ENCODE measurements at regions not wholly inside any gene's neighbourhood (a gene's known extent, or its start where the extent isn't known, plus 50 kb on each side); places are given as distances from the start of the nearest gene placed in this dataset.

DNA sequence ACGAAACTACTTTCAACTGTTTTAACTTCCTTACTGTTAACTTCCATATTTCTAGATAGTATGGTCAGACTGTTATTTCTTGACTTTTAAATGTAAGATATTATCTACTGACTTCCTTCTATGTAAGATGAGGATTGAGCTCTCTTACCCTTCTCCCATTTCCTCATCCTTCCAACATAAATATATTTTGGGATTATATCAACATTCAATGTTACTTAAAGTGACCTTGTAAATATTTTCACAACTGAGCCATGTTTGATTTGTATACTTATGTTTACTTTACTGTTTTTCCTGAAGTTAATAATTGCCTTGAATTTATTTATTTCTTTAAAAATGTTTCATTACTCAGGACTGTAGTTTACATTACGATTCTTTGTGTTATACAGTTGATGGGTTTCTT is 148.7 kb downstream of the ZIC5 start:
- DNase-seq (ENCODE audit: low spot score) = no peak

- DNase-seq (ENCODE audit: low spot score) = no peak
Measured at GRCh38 chr13:99821741-99822140, 149.8 kb downstream of the ZIC5 start.

DNA sequence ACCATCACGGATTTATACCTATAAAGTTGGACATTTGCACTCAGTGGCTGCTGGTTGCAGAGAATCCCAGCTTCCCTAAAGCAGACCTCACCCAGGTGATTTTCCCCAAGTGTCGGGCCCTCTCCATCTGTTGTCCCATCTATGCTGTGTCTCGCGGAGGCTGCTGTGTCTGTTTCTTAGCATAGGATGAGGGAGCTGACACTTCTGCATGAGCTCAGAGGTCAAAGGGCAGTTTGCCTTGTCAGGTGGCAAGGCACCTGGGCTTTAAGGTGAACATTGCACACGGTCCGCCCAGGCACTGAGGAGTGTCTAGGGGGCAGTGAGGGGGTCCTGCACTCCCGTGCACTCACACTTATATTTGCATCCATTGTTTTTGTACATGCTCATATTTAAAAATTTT is 151.6 kb downstream of the ZIC5 start:
- no peak for DNase-seq (ENCODE audit: low spot score)

GRCh38 chr13:99816321-99816720 is 155.2 kb downstream of the ZIC5 start:
- DNase-seq (ENCODE audit: low spot score) = no peak

- no peak for DNase-seq (ENCODE audit: low spot score)
Measured at GRCh38 chr13:99813336-99814095, 158.1 kb downstream of the ZIC5 start.

DNA sequence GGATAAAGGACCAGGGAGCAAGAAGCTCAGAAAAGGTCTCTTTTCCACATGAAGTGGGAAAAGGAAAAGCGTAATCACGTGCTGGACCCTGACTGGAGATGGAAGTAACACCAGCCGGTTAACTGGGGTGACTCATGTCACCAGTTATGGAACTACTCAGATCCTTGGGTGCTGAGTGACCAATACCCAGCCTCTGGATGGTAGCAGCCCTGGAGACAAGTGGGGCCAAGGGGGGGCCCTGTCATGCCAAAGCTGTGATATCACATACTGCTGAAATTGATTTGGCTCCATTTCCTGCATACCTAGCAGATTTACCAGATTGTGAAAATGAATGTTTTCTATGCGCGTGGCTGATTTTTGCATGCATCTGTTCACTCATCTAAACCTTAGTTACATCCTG is 158.9 kb downstream of the ZIC5 start:
- DNase-seq (ENCODE audit: low spot score) = no peak

DNA sequence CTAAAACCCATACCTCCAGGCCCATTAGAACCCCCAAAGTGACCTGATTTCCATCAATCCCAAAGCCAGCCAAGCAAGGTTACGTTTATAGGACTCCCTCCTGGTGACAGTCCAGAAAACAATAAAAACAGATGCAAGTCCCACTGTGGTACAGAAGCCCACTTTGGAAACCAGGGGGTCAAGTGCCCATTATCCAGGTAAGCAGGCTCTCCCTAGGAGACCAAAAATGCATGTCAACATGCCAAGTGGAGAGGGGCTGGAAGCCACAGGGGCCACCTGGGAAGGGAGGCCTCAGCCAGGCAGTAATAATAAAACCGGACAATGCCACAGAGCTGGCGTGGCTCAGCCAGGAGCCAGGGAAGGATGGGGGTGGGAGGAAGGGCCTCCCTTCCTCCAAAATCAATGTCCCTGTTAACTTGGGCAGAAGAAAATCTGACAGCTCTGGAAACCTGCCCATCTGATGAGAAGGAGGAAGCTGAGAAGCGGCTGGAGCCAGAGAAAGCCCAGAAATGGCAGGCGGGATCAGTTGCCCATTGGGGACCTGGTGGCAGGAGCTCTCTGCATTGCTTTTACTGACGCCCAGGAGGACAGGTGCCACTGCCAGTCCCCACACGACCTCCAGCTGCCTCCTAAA is 160.4 kb downstream of the ZIC5 start:
- no peak for DNase-seq (ENCODE audit: low spot score)

DNA sequence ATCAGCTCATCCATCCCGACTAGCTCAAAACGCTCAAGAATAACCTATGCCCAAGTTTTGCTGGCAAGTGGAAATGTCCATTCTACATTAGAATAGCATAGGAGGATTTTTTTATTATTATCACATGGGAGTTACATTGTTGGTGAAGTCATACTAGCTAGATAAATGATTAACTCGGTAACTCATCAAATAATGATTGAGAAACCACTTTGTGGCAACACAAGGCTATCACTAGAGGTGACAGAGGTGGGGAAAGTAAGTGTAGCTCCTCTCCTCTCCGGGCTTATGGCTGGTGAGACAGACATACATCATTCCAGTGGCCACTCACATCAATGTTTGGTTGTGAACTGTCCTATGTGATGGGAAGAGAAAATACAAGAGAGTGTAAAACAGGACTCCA is 161.6 kb downstream of the ZIC5 start:
- DNase-seq (ENCODE audit: low spot score) = no peak

GRCh38 chr13:99809496-99809895 is 162.1 kb downstream of the ZIC5 start:
- no peak for DNase-seq (ENCODE audit: low spot score)

DNA sequence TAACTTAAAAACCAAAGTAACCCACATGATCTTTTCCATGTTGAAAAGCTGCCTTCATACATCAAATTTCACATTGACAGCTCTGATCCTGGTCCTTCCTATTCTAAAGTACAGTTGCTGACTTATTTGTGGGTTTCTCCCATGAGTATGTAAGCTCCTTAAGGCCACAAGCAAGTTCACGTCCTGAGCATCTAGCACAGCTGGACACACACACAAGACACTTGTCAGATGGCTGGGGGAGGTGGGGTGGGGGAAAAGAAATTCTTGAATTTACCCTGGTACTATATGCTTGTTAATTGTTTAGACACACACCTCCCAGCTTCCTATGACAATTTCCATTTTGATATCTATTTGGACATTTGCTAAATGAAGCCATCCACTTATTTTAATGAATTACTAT is 162.8 kb downstream of the ZIC5 start:
- no peak for DNase-seq (ENCODE audit: low spot score)

DNA sequence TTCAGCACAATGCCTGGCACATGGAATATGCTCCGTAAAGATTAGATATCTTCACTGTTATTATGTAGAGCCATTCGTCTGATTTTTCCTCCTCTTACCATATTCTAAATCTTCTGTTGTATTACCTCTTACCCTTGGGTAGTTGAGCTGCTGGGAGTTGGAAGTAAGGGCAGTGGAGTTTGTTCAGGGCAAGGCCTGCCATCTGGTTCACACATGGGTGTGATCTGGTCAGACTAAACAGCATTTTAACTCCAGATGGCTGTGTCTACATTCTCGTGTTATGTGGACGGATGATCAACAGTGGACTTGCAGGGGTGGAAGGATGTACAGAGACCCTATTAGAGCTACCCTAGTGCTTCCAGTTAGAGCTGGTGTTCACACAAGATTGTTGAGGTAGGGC is 164.9 kb downstream of the ZIC5 start:
- DNase-seq (ENCODE audit: low spot score) = no peak

GRCh38 chr13:99805361-99805760 is 166.2 kb downstream of the ZIC5 start:
- DNase-seq (ENCODE audit: low spot score) = no peak

- DNase-seq (ENCODE audit: low spot score) = no peak
Measured at GRCh38 chr13:99803141-99803540, 168.4 kb downstream of the ZIC5 start.

DNA sequence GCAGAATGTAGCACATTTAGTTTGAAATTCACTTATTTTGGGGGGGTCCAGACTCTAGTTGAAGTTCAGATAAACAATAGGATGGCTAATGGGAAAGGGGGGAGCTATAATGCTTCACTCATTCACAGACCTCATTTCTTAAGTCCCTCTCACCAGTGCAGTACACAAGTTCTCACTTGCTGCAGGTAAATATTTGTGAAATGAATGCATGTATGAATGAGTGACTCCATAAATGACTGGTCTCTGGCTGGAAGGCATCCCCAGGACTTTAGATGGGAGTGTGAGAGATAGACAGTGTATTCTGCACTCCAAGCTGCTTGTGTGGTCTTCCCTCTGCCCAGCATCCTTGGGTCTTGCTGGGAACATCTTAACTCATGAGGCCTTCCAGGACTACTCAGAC is 169.2 kb downstream of the ZIC5 start:
- DNase-seq (ENCODE audit: low spot score) = no peak

DNA sequence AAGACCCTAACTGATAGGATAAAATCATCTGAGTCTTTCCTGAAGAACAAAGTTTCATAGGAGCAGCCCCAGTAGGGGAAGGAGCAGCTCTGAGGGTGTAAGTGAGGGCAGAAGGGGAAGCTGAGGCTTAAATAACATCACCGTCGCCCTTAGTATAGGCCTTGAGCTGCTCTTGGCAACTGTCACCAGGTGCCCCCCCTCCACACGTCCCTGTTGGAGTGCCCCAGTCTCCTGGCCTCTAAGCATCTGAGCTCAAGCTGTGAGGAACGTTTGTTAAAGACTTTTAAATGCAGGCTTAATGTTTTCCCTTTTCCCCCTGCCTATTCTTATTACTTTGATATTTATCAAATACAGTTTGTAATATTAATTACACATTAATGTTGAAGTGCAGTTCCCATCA is 170.6 kb downstream of the ZIC5 start:
- DNase-seq (ENCODE audit: low spot score) = no peak

- no peak for DNase-seq (ENCODE audit: low spot score)
Measured at GRCh38 chr13:99800011-99800410, 171.6 kb downstream of the ZIC5 start.

DNA sequence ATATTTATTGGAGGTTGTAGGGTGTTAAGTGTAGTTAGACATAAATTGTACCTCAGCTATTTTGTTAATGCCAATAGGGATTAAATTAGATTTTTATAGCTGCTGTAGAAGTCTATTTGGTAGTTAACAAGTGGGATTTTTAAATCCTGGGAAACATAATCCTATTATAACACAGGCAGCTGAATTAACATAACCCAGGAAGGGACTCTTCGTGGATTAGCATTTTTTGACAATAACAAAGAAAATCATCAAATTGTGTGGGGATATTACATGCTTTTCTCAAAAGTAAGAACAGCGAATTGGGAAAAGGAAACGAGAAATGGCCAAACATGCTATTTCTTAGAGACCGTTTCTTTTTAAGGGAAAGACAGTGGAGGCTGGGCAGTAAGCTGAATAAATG is 172.8 kb downstream of the ZIC5 start:
- DNase-seq (ENCODE audit: low spot score) = no peak

DNA sequence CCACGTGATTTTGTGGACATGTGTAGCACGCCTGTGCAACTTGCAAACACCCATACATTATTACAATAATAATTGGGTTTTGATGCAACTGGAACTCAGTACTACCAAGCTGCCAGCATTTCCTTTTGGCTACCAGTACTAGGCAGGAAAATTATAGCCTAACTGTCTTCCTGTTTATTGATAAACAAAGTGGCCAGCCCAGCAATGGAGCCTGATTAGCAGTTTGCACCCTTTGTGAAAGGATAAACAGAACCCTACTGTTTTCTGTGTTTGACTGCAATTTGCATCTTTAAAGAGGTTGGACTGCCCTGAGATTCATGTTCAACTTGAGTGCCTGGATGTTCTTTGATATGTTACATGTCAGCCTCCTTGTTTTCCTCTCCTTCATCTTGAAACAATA is 173.9 kb downstream of the ZIC5 start:
- no peak for DNase-seq (ENCODE audit: low spot score)

DNA sequence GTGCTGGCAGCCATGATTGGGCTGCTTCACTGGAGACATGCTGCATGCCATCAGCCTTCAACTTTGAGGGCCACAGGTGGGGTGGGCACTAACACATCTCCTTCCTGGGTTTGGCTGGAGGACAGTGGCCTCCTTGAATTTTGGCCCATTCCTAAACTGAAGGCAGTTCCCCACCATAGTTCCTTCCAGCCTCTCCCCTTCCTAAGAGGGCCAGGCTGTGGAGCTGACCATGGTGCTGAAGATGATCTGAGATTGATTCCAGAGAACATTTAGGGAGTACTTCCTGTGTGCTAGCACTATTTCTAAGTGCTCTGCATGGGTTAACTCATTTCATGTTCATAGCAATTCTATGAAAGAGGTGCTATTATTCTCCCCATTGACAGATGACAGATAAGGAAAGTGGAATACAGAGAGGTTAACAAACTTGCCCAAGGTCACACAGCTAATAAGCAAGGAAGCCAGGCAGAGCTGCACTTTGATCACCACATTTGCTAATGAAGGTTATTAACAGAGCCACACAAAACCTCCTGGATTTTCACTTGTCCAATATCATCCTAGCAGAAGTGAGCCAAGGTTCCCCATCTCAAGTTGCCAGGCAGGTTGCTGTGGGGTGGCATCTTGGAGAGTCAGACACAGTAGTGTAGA is 175.3 kb downstream of the ZIC5 start:
- DNase-seq (ENCODE audit: low spot score) = no peak

DNA sequence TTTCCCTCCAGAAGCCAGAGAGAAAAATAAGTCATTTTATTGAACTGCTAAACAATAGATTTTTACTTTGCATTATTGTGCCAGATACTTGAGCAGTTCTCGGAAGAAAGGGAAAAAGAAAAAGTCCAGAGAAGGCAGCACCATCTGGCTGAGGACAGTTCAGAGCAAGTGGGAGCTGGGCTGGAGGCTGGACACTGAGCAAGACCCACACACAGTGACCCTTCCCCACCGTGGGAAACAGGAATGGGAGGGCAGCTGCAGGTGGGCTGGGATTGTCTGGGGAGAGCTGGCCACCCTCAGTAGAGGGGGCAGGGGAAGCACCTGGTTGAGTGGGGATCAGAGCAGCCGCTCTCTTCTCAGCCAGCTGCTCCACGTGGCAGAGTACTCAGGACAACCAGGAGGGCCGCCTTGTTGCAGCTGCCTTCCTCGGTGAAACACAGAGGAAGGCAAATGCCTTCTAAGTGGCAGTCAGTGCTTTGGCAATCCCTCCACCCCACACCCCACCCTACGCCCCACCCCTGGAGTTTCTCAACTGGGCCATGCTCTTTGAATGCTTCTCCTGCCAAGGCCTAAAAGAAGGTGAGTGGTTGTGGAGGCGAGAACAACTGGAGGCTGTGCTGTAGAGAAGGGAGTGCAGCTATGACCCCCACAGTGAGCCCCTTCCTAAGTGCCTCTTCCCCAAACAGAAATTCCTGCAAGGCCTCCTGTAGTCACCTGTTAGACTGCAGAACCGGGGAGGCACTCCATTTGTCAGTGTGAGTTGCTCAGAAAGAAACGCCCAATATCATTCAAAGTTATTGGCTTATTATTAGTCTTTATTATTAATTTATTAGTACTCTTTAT is 179.3 kb downstream of the ZIC5 start:
- no peak for DNase-seq (ENCODE audit: low spot score)

DNA sequence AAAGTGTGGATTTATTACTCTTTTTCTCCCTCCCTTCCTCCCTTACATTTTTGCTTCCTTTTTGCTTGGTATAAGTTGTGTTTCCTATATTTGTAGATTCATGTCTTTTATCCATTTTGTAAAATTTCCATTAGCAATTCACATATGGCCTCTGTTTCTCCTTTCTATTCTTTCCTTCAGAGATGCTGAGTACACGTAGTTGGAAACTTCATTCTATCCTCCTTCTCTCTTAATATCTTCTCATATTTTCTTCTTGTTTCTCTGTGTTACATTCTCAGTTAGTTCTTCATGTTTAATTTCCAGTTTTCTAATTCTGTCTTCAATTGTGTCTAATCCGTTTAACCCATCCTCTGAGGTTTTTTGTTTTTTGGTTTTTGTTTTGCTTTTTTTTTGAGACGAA is 188.9 kb downstream of the ZIC5 start:
- DNase-seq (ENCODE audit: low spot score) = no peak

DNA sequence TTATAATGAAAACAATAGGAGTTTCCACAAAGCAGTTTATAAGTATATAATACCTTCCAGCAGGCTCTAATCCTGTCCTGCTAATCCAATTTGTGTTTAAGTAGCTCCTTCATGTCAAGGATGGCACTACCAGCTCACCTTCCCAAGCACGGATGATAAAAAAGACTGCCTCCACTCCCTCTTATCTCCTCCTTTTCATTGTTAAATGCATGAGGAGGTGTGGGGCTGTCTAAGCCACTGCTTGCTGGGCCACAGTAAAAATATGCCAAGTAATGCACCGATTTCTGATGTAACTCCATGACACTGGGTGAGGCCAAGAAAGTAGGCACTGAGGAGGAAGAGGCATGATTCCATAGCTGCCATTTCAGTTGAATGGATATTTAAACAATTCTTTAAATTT is 193.1 kb downstream of the ZIC5 start:
- no peak for DNase-seq (ENCODE audit: low spot score)

DNA sequence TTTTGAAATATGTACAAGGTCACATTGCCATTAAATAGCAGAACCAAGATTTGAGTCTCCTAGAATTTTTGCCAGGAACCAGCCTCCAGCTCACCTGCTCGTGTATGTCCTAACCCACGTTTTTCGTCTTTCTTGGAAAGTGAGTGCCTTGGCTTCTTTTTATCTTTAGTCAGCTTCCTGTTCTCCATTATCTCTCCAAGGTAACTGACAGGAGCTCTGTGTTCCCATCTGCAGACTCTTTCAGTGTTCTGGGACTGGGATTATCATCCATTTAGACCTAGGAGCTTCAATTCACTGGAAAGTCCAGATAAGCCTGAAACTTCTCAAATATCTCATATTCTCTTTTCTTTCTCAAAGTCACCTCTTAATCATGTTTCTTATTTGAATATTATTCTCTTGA is 193.7 kb downstream of the ZIC5 start:
- no peak for DNase-seq (ENCODE audit: low spot score)
